ENCODE measurements at regions not wholly inside any gene's neighbourhood (a gene's known extent, or its start where the extent isn't known, plus 50 kb on each side); places are given as distances from the start of the nearest gene placed in this dataset.

GRCh38 chr10:43816351-43817321 is 168.0 kb upstream of the ZNF32 start:
- no peak for DNase-seq (ENCODE audit: low spot score)

GRCh38 chr10:43815181-43815885 is 166.7 kb upstream of the ZNF32 start:
- no peak for DNase-seq (ENCODE audit: low spot score)

- DNase-seq (ENCODE audit: low spot score) = no peak
These were observed 166.0 kb upstream of the ZNF32 start for GRCh38 chr10:43814663-43815062.

- DNase-seq (ENCODE audit: low spot score) = no peak
These were observed 163.2 kb upstream of the ZNF32 start for GRCh38 chr10:43811871-43812270.

GRCh38 chr10:43809211-43809930 is 160.7 kb upstream of the ZNF32 start:
- no peak for DNase-seq (ENCODE audit: low spot score)

GRCh38 chr10:43808136-43808535 is 159.5 kb upstream of the ZNF32 start:
- no peak for DNase-seq (ENCODE audit: low spot score)

GRCh38 chr10:43806831-43807640 is 158.4 kb upstream of the ZNF32 start:
- DNase-seq (ENCODE audit: low spot score) = no peak

GRCh38 chr10:43803791-43804190 is 155.1 kb upstream of the ZNF32 start:
- no peak for DNase-seq (ENCODE audit: low spot score)

GRCh38 chr10:43802988-43803696 is 154.5 kb upstream of the ZNF32 start:
- no peak for DNase-seq (ENCODE audit: low spot score)

- no peak for DNase-seq (ENCODE audit: low spot score)
These were observed 152.9 kb upstream of the ZNF32 start for GRCh38 chr10:43801626-43802025.

- DNase-seq (ENCODE audit: low spot score) = no peak
These were observed 152.5 kb upstream of the ZNF32 start for GRCh38 chr10:43801140-43801539.

GRCh38 chr10:43796781-43797180 is 148.1 kb upstream of the ZNF32 start:
- DNase-seq (ENCODE audit: low spot score) = no peak

- no peak for DNase-seq (ENCODE audit: low spot score)
These were observed 147.0 kb upstream of the ZNF32 start for GRCh38 chr10:43795639-43796038.

GRCh38 chr10:43795093-43795492 is 146.4 kb upstream of the ZNF32 start:
- DNase-seq (ENCODE audit: low spot score) = no peak

- no peak for DNase-seq (ENCODE audit: low spot score)
These were observed 145.6 kb upstream of the ZNF32 start for GRCh38 chr10:43794181-43794815.

- DNase-seq (ENCODE audit: low spot score) = no peak
These were observed 145.0 kb upstream of the ZNF32 start for GRCh38 chr10:43793704-43794103.

GRCh38 chr10:43790147-43790546 is 141.5 kb upstream of the ZNF32 start:
- DNase-seq (ENCODE audit: low spot score) = no peak

- DNase-seq (ENCODE audit: low spot score) = no peak
These were observed 136.6 kb upstream of the ZNF32 start for GRCh38 chr10:43785252-43785651.

- DNase-seq (ENCODE audit: low spot score) = no peak
These were observed 134.1 kb upstream of the ZNF32 start for GRCh38 chr10:43782814-43783213.
